Activated B cell treated with CpG ODN at 0.5 μM for 24 hours (primary cell): ENCODE measurements at regions not wholly inside any gene's neighbourhood (a gene's known extent, or its start where the extent isn't known, plus 50 kb on each side); places are given as distances from the start of the nearest gene placed in this dataset.

Source experiments
- ATAC-seq: fragments of 200-7000 bp; cut with Tn5 transposase; one replicate; pipeline ENCODE4 v1.10.0; 2021; ENCODE audit warnings: low read depth, mild to moderate bottlenecking, moderate library complexity
- CTCF ChIA-PET: fragments of 350-600 bp; sonication (Branson Sonifier 250); formaldehyde crosslinking; loops from one replicate; lab custom pipeline; 2021; ENCODE audit warnings: antibody characterized with exemption; lab: Charles Lee
- POLR2A ChIA-PET: fragments of 350-600 bp; sonication (Branson Sonifier 250); formaldehyde crosslinking; loops from one replicate; lab custom pipeline; 2021; ENCODE audit warnings: antibody characterized with exemption; lab: Charles Lee
- DNase-seq: peaks from one replicate; pipeline ENCODE4 v3.0.0; 2022
- H3K27ac Mint-ChIP-seq: one replicate; pipeline ENCODE4 v1.8.0; 2020; ENCODE audit warnings: mixed read lengths
- H3K27me3 Mint-ChIP-seq: one replicate; pipeline ENCODE4 v1.8.0; 2021; ENCODE audit warnings: mixed read lengths
- H3K36me3 Mint-ChIP-seq: one replicate; pipeline ENCODE4 v1.8.0; 2021; ENCODE audit warnings: low read depth, mixed read lengths
- H3K4me1 Mint-ChIP-seq: one replicate; pipeline ENCODE4 v1.8.0; 2021; ENCODE audit warnings: mixed read lengths
- H3K4me3 Mint-ChIP-seq: one replicate; pipeline ENCODE4 v1.8.0; 2020; ENCODE audit warnings: mild to moderate bottlenecking, mixed read lengths
- H3K9me3 Mint-ChIP-seq: one replicate; pipeline ENCODE4 v1.8.0; 2020; ENCODE audit warnings: mixed read lengths
- intact Hi-C: fragments of 100-400 bp; cut with micrococcal nuclease; formaldehyde crosslinking; loops from one replicate; pipeline ENCODE4 v1.15.1; 2024
- TF ChIP-seq, protein P1 (sequence below): fragments of 200-600 bp; IDR thresholded peaks from one replicate; pipeline ENCODE4 v1.8.0; 2022; ENCODE audit warnings: antibody characterized with exemption, mild to moderate bottlenecking

DNA sequence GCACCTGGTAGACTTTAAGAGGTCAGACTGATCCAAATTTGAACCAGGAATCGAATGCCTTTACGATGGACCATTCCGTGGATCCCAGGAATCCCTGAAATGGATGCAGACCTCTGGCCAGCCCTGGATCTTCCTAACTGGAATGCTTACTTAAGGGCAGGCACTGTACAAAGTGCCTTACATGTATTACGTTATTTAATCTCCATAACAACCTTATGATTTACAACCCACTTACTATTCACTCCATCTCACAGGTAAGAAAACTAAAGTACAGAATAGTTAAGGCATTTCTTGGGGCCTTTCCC is 93.6 kb downstream of the HSPH1 start:
- TF ChIP-seq, protein P1, sequence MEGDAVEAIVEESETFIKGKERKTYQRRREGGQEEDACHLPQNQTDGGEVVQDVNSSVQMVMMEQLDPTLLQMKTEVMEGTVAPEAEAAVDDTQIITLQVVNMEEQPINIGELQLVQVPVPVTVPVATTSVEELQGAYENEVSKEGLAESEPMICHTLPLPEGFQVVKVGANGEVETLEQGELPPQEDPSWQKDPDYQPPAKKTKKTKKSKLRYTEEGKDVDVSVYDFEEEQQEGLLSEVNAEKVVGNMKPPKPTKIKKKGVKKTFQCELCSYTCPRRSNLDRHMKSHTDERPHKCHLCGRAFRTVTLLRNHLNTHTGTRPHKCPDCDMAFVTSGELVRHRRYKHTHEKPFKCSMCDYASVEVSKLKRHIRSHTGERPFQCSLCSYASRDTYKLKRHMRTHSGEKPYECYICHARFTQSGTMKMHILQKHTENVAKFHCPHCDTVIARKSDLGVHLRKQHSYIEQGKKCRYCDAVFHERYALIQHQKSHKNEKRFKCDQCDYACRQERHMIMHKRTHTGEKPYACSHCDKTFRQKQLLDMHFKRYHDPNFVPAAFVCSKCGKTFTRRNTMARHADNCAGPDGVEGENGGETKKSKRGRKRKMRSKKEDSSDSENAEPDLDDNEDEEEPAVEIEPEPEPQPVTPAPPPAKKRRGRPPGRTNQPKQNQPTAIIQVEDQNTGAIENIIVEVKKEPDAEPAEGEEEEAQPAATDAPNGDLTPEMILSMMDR, result no peak
- Mint-ChIP-seq H3K27me3 (peaks cover 13% of the 10 kb centered on the region), H3K36me3 (no peaks in the 10 kb centered on the region), H3K4me3 (no peak overlapping the region), H3K27ac (no peak overlapping the region), H3K9me3 (no peaks in the 10 kb centered on the region), H3K4me1 (no peaks in the 10 kb centered on the region)
- ATAC-seq, result no peak
- intact Hi-C loops, result no loop called here
- ChIA-PET CTCF (no interaction called here), POLR2A (no interaction called here)
- DNase-seq, result no peak

DNA sequence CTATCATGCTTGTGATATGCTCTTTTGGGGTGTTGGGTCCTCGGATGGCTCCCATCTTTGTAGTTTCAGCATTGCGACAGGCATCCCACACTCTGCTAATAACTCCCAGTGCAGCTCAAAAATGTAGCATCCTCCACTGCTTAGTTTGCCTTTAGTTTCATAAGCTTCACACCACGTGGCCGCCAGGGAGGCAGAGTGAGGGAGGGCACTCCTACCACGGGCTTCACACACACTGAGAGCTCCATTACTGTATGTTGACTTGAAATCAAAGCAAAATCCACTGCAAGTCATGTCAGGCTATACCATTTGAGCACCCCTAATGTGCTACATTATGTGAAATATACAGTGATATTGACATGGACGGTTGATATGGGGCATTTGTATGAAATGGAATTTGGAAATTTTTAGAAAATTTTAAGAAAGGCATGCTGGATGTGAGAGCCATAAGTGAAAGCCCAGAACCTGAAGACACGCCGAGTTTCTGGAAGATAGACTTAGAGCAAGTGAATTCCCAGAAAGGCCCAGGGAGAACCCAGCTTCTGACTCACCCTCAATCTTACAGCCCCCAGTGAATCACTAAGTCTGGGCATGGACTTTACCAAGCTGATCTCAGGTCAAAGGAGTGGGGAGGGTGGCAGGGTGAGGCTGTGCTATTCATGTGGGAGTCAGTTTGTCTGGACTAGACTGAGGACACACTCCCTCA is 94.1 kb downstream of the HSPH1 start:
- ATAC-seq (no peak), DNase-seq (no peak)
- CTCF ChIA-PET, result no interaction called here
- TF ChIP-seq, protein P1, result no peak
- intact Hi-C loops, result no loop called here
- Mint-ChIP-seq H3K27ac (no peak overlapping the region), H3K4me1 (no peaks in the 10 kb centered on the region), H3K9me3 (no peaks in the 10 kb centered on the region), H3K4me3 (no peak overlapping the region), H3K36me3 (no peaks in the 10 kb centered on the region), H3K27me3 (peaks cover 13% of the 10 kb centered on the region)
- POLR2A ChIA-PET, result no interaction called here

DNA sequence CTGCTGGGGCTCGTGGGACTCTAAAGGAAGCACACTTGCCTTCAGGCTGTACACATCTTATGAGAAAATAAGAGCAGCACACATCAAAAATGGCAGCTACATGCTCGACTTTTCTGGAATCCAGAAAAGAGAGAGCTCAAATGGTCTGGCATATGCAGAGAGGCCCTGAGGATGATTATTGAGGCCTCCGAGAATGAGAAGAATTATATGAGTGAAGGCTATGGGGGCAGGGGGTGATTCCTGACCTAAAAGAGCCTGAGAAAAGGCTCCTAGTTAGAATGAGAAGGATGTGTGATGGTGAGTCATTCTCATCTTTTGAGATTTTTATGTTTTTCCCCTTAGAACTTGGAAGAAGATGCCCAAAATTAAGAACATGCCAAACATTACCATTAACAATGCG is 97.1 kb downstream of the HSPH1 start:
- DNase-seq (no peak), ATAC-seq (no peak)
- intact Hi-C loops, result no loop called here
- TF ChIP-seq, protein P1, result no peak
- Mint-ChIP-seq H3K9me3 (no peaks in the 10 kb centered on the region), H3K27ac (no peak overlapping the region), H3K36me3 (no peaks in the 10 kb centered on the region), H3K4me3 (no peak overlapping the region), H3K4me1 (no peaks in the 10 kb centered on the region), H3K27me3 (peaks cover 21% of the 10 kb centered on the region)
- POLR2A ChIA-PET, result no interaction called here
- CTCF ChIA-PET, result no interaction called here

DNA sequence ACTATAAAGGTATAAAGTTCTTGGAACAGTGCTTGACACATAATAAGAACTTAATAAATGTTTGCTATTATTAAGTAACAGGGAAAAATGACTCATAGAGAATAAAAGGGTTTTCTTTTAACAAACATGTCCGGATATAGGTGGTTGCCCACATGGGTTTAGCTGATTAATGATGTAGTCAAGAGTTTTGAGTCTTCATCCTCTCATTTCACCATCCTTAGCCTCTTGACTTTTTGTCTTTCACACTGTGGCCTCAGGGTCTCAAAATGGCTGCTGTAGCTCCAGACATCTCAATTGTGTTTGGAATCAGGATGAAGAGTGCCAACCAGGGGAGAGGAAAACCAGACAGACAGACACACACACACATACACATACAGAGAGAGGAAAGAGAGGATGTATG is 97.9 kb downstream of the HSPH1 start:
- TF ChIP-seq, protein P1, result no peak
- DNase-seq, result no peak
- no peaks in the 10 kb centered on the region for H3K36me3 Mint-ChIP-seq
- ChIA-PET POLR2A (no interaction called here), CTCF (no interaction called here)
- ATAC-seq, result no peak
- no peaks in the 10 kb centered on the region for H3K4me1 Mint-ChIP-seq
- H3K4me3 Mint-ChIP-seq, result no peak overlapping the region
- H3K27me3 Mint-ChIP-seq, result peaks cover 21% of the 10 kb centered on the region
- no peak overlapping the region for H3K27ac Mint-ChIP-seq
- no peaks in the 10 kb centered on the region for H3K9me3 Mint-ChIP-seq
- intact Hi-C loops, result no loop called here

DNA sequence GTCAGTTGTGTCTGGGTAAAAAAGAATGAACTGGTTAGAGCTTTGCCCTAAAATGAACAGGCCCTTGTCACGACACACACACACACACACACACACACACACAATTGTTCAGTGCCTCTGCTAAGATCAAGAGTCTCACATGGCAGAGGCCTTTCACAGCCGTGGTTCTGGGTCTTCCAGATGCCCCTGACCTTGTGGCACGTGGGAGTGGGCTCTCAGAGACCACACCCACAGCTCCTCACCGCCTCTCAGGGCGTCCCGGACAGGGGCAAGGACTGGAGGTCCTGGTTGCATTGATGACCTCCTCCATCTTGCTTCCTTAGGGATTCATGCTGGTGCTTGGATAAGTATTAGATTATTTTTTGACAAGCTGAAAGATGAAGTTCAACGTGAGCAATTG is 101.0 kb downstream of the HSPH1 start:
- CTCF ChIA-PET, result no interaction called here
- Mint-ChIP-seq H3K27me3 (peaks cover 23% of the 10 kb centered on the region), H3K4me3 (no peak overlapping the region), H3K27ac (no peak overlapping the region), H3K4me1 (no peaks in the 10 kb centered on the region), H3K9me3 (no peaks in the 10 kb centered on the region), H3K36me3 (no peaks in the 10 kb centered on the region)
- POLR2A ChIA-PET, result no interaction called here
- intact Hi-C loops, result no loop called here
- ATAC-seq (no peak), DNase-seq (no peak)
- TF ChIP-seq, protein P1, result no peak
